ENCODE measurements at regions not wholly inside any gene's neighbourhood (a gene's known extent, or its start where the extent isn't known, plus 50 kb on each side); places are given as distances from the start of the nearest gene placed in this dataset.
A peak's percentile ranks its signal among the peaks of the same experiment; 100 is the strongest.

DNA sequence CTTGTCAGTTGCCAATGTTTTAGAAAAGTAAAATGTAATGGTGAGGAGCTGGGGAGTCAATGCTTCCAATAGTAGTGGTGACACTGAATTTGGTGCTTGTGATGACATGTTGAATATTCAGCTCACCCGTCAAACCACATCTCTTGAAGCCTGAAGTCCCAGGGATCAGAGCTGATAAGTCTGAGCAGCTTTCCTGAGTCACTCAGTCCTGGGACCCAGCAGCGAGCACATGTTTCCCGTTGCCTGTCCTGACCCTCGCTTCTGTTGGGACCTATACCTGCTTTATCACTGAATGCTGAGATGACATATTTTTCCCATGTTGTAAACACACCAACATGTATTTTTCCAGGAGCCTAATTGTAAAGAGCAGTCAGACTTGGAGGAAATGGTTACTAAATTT, 693.6 kb downstream of the QKI start (continued):
- TF ChIP-seq KLF6 (CRISPR knock-in tag; IDR thresholded peaks at IDR 0.05; ENCODE audit: borderline replicate concordance) (0 out of 2 replicates have a peak, but pooled peaks have one; percentile 4), KDM1A (IDR thresholded peaks at IDR 0.05) (no peak), ZNF174 (CRISPR knock-in tag; IDR thresholded peaks at IDR 0.05) (no peak), ZNF197 (CRISPR knock-in tag; IDR thresholded peaks at IDR 0.05; ENCODE audit: low read depth) (no peak), RREB1 (CRISPR knock-in tag; IDR thresholded peaks at IDR 0.05) (no peak), CSDE1 (IDR thresholded peaks at IDR 0.05) (no peak), MAFF (IDR thresholded peaks at IDR 0.05; ENCODE audit: low read length) (peak; percentile 17; the same call in 1 of the 2 replicates), FOSL1 (tag; conservative IDR thresholded peaks at IDR 0.05) (peak; percentile 39; the same call in 1 of the 2 replicates), CEBPG (CRISPR knock-in tag; IDR thresholded peaks at IDR 0.05) (no peak), CEBPG (tag; conservative IDR thresholded peaks at IDR 0.05 in 1 of 2, IDR thresholded peaks at IDR 0.05 in 1 of 2) (no peak)
- TF ChIP-seq, protein P1, sequence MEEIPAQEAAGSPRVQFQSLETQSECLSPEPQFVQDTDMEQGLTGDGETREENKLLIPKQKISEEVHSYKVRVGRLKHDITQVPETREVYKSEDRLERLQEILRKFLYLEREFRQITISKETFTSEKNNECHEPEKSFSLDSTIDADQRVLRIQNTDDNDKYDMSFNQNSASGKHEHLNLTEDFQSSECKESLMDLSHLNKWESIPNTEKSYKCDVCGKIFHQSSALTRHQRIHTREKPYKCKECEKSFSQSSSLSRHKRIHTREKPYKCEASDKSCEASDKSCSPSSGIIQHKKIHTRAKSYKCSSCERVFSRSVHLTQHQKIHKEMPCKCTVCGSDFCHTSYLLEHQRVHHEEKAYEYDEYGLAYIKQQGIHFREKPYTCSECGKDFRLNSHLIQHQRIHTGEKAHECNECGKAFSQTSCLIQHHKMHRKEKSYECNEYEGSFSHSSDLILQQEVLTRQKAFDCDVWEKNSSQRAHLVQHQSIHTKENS (CRISPR knock-in tag; IDR thresholded peaks at IDR 0.05) = no peak
- TF ChIP-seq, protein P2, sequence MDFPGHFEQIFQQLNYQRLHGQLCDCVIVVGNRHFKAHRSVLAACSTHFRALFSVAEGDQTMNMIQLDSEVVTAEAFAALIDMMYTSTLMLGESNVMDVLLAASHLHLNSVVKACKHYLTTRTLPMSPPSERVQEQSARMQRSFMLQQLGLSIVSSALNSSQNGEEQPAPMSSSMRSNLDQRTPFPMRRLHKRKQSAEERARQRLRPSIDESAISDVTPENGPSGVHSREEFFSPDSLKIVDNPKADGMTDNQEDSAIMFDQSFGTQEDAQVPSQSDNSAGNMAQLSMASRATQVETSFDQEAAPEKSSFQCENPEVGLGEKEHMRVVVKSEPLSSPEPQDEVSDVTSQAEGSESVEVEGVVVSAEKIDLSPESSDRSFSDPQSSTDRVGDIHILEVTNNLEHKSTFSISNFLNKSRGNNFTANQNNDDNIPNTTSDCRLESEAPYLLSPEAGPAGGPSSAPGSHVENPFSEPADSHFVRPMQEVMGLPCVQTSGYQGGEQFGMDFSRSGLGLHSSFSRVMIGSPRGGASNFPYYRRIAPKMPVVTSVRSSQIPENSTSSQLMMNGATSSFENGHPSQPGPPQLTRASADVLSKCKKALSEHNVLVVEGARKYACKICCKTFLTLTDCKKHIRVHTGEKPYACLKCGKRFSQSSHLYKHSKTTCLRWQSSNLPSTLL (IDR thresholded peaks at IDR 0.05) = no peak
- TF ChIP-seq, protein P3, sequence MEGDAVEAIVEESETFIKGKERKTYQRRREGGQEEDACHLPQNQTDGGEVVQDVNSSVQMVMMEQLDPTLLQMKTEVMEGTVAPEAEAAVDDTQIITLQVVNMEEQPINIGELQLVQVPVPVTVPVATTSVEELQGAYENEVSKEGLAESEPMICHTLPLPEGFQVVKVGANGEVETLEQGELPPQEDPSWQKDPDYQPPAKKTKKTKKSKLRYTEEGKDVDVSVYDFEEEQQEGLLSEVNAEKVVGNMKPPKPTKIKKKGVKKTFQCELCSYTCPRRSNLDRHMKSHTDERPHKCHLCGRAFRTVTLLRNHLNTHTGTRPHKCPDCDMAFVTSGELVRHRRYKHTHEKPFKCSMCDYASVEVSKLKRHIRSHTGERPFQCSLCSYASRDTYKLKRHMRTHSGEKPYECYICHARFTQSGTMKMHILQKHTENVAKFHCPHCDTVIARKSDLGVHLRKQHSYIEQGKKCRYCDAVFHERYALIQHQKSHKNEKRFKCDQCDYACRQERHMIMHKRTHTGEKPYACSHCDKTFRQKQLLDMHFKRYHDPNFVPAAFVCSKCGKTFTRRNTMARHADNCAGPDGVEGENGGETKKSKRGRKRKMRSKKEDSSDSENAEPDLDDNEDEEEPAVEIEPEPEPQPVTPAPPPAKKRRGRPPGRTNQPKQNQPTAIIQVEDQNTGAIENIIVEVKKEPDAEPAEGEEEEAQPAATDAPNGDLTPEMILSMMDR (IDR thresholded peaks at IDR 0.05 in 2 of 3, conservative IDR thresholded peaks at IDR 0.05 in 1 of 3; ENCODE audit: insufficient read depth in 2 of 3, low read depth in 1 of 3, low read length in 3 of 3) = no peak
- TF ChIP-seq, protein P4, sequence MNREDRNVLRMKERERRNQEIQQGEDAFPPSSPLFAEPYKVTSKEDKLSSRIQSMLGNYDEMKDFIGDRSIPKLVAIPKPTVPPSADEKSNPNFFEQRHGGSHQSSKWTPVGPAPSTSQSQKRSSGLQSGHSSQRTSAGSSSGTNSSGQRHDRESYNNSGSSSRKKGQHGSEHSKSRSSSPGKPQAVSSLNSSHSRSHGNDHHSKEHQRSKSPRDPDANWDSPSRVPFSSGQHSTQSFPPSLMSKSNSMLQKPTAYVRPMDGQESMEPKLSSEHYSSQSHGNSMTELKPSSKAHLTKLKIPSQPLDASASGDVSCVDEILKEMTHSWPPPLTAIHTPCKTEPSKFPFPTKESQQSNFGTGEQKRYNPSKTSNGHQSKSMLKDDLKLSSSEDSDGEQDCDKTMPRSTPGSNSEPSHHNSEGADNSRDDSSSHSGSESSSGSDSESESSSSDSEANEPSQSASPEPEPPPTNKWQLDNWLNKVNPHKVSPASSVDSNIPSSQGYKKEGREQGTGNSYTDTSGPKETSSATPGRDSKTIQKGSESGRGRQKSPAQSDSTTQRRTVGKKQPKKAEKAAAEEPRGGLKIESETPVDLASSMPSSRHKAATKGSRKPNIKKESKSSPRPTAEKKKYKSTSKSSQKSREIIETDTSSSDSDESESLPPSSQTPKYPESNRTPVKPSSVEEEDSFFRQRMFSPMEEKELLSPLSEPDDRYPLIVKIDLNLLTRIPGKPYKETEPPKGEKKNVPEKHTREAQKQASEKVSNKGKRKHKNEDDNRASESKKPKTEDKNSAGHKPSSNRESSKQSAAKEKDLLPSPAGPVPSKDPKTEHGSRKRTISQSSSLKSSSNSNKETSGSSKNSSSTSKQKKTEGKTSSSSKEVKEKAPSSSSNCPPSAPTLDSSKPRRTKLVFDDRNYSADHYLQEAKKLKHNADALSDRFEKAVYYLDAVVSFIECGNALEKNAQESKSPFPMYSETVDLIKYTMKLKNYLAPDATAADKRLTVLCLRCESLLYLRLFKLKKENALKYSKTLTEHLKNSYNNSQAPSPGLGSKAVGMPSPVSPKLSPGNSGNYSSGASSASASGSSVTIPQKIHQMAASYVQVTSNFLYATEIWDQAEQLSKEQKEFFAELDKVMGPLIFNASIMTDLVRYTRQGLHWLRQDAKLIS (CRISPR knock-in tag; IDR thresholded peaks at IDR 0.05) = no peak

All from K562 (cell line).